ENCODE measurements at regions not wholly inside any gene's neighbourhood (a gene's known extent, or its start where the extent isn't known, plus 50 kb on each side); places are given as distances from the start of the nearest gene placed in this dataset.

DNA sequence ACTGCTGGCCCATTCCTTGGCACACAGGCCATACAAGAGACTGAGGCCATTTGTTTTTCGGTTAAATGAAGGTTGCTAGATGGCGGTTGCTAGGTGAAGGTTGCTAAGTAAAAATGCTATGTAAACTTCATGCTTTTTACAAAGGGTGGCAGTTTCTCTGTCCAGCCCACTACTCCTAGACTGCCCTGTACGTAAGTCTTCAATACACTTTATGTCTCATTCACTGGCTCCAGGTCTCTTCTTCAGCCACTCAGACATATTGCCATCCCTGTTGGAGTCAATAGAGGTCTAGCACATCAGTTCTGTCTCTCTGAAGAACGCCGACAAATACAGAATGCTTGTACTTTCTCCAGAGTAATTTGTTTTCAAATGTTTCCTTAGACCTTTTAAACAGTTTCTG, 370.9 kb upstream of the RND3 start:
- no peak for TF ChIP-seq EZH2 (IDR thresholded peaks at IDR 0.05; ENCODE audit: insufficient read depth, poor library complexity, severe bottlenecking)
- TF ChIP-seq EZH2phosphoT487 (IDR thresholded peaks at IDR 0.05; ENCODE audit: insufficient read depth, low read depth), result no peak
